SW480 (cell line): ENCODE measurements at regions not wholly inside any gene's neighbourhood (a gene's known extent, or its start where the extent isn't known, plus 50 kb on each side); places are given as distances from the start of the nearest gene placed in this dataset.

Experiments
- DNase-seq: peaks from one replicate; pipeline ENCODE4 v3.0.0-alpha.2; 2016; ENCODE audit warnings: low spot score

DNA sequence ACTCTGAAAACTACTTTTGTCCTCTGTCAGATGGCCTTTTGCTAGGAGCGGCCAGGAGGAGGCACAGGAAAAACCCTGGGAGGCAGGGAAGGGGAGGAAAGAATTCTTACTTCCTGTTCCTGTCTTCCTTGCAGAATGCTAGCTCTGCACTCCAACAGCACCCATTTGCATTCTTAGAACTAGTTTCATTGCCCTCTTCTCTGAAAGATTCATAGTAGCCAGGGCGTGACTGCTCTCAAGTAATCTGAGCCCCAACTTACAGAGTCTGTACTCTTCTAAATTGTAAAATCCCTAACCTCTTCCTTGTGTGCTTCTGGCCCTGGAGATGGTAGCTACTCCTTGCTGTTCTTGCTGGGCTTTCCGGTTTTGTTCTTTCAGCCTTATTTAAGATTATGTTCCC, 75.3 kb upstream of the STEAP1 start:
- DNase-seq: no peak

DNA sequence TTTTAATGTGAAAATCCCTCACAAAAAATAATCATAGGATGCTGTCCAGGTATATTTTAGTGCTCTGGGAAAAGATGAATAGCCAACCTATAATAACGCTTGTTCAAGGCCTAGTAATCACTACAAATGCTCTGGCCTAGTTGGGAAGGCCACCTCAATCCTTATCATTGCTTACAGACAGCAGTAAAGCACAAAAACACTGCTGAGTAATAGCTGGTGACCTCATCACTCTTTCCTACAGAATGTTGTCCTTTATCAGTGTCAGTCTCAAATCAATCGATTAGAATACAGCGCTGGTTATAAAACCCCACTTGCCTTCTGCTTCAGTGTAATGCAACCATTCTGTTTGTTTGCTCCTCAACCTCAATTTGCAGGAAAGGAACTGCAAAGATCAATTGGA, 72.6 kb upstream of the STEAP1 start:
- DNase-seq: no peak

DNA sequence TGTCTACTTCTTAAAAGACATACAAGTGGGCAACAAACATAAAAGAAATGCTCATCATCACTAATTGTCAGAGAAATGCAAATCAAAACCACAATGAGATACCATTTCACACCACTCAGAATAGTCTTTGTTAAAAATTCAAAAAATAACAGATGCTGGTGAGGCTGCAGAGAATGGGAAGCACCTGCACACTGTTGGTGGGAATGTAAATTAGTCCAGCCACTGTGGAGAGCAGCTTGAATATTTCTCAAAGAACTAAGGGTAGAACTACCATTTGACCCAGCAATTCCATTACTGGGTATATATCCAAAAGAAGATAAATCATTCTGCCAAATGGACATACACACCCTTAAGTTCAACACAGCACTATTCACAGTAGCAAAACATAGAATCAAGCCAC, 61.8 kb upstream of the STEAP1 start:
- no peak for DNase-seq

DNA sequence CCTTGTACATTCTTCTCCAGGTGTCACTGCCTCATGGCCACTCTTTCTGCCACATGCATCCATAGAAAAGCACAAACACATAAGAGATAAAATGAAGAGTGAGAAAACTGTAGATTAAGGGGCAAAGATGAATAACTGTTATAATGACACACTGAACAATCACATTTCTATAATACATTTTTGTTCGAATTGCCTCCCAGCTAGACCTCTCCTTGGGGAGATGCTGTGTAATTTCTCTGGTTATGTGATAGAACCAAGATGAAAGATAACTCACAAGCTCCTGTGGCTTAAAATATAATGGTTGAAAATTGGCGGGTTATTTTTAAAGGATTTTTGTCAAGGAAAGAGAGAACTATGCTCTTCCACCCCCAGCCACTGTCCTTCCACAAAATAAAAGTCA, 60.2 kb upstream of the STEAP1 start:
- DNase-seq: no peak
